Kidney (tissue), 13 donors: ENCODE measurements at regions not wholly inside any gene's neighbourhood (a gene's known extent, or its start where the extent isn't known, plus 50 kb on each side); places are given as distances from the start of the nearest gene placed in this dataset.

Experiments
- DNase-seq, 5 donors: peaks; one replicate each; pipeline ENCODE4 v3.0.0-alpha.2; 2013 to 2020
- FAIRE-seq: peaks from 2 replicates; lab custom pipeline; 2012; peaks lifted over from hg19 to GRCh38; lab: Jason Lieb, UNC
- H3K27ac ChIP-seq, 2 donors: one replicate each; pipeline ENCODE4 v1.7.0; 2013; ENCODE audit warnings: low read depth in 2 of 2, low read length in 2 of 2, inconsistent platforms in 1 of 2
- H3K27me3 ChIP-seq: one replicate; pipeline ENCODE4 v1.7.1; 2013; ENCODE audit warnings: low read length, inconsistent platforms; ENCODE audit not compliant: control insufficient read depth, insufficient read depth
- H3K36me3 ChIP-seq, 3 donors: one replicate each; pipeline versions ENCODE4 v1.7.0 to v1.7.1; 2013; ENCODE audit warnings: low read length in 3 of 3, control low read depth in 1 of 3, inconsistent platforms in 1 of 3; ENCODE audit not compliant: insufficient read depth in 3 of 3, control insufficient read depth in 2 of 3
- H3K4me1 ChIP-seq, 3 donors: one replicate each; pipeline versions ENCODE4 v1.7.0 to v1.7.1; 2013; ENCODE audit warnings: low read length in 3 of 3, inconsistent platforms in 1 of 3, low read depth in 1 of 3; ENCODE audit not compliant: control insufficient read depth in 2 of 3, insufficient read depth in 2 of 3
- H3K4me3 ChIP-seq, 3 donors: one replicate each; pipeline versions ENCODE4 v1.7.0 to v1.8.1; 2013; ENCODE audit warnings: low read length in 3 of 3, control low read depth in 1 of 3, inconsistent platforms in 1 of 3
- H3K9ac ChIP-seq, 3 donors: one replicate each; pipeline versions ENCODE4 v1.7.0 to v1.7.1; 2013; ENCODE audit warnings: low read length in 3 of 3, control low read depth in 1 of 3, inconsistent platforms in 1 of 3
- H3K9me3 ChIP-seq, 3 donors: one replicate each; pipeline versions ENCODE4 v1.7.0 to v1.7.1; 2013; ENCODE audit warnings: low read length in 3 of 3, control low read depth in 1 of 3, inconsistent platforms in 1 of 3; ENCODE audit not compliant: control insufficient read depth in 2 of 3, insufficient read depth in 1 of 3
- CTCF ChIP-seq: IDR thresholded peaks from 3 replicates; pipeline ENCODE4 v1.5.1; 2012; ENCODE audit warnings: mild to moderate bottlenecking, moderate library complexity, borderline replicate concordance; ENCODE audit not compliant: insufficient read depth; ENCODE audit errors: extremely low read depth
- intact Hi-C: fragments of 100-400 bp; cut with DNase I; formaldehyde crosslinking; loops from one replicate; pipeline ENCODE4 v1.11.1; 2022
- donor health status: control.
- donor health status: control.
- donor health status: control.
- donor health status: control.
- donor health status: control.
- donor health status: DM: yes; HTN: yes; CAD: no.
- donor health status: Normal renal cell carcinoma (clear cell type).

- no peak for TF ChIP-seq CTCF
- Histone ChIP-seq H3K27ac (no peak overlapping the region), H3K36me3 (no peaks in the 10 kb centered on the region), H3K27me3 (no peaks in the 10 kb centered on the region), H3K4me1 (no peaks in the 10 kb centered on the region), H3K4me3 (no peak overlapping the region), H3K9me3 (no peaks in the 10 kb centered on the region), H3K9ac (no peak overlapping the region)
- no peak for DNase-seq
- intact Hi-C loops = no loop called here
- no peak for FAIRE-seq
These were observed 757.3 kb downstream of the DOK5 start for GRCh38 chr20:55232647-55233046.

DNA sequence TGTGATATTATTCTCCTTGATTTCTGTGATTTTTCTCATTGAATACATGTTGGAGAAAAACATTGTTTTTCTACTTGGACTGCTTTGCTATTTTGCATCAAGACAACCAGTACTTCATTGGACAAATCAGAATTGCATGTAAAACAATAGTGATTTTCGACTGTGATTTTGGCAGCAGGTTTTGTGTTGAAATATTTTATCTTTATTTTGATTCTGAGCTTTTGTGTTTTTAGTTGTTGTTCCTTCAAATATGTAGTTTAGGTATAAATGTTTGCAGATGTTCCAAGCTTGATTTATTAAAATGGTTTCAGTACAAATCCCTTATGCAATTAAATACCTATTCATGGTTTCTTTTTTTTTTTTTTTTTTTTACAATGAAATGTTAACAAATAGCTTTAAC is 754.1 kb downstream of the DOK5 start:
- H3K27me3 ChIP-seq = no peaks in the 10 kb centered on the region
- intact Hi-C loops = no loop called here
- no peaks in the 10 kb centered on the region for H3K4me1 ChIP-seq
- no peak overlapping the region for H3K9ac ChIP-seq
- no peaks in the 10 kb centered on the region for H3K9me3 ChIP-seq
- no peaks in the 10 kb centered on the region for H3K36me3 ChIP-seq
- TF ChIP-seq CTCF = no peak
- no peak overlapping the region for H3K27ac ChIP-seq
- DNase-seq (no peak), FAIRE-seq (no peak)
- no peak overlapping the region for H3K4me3 ChIP-seq

DNA sequence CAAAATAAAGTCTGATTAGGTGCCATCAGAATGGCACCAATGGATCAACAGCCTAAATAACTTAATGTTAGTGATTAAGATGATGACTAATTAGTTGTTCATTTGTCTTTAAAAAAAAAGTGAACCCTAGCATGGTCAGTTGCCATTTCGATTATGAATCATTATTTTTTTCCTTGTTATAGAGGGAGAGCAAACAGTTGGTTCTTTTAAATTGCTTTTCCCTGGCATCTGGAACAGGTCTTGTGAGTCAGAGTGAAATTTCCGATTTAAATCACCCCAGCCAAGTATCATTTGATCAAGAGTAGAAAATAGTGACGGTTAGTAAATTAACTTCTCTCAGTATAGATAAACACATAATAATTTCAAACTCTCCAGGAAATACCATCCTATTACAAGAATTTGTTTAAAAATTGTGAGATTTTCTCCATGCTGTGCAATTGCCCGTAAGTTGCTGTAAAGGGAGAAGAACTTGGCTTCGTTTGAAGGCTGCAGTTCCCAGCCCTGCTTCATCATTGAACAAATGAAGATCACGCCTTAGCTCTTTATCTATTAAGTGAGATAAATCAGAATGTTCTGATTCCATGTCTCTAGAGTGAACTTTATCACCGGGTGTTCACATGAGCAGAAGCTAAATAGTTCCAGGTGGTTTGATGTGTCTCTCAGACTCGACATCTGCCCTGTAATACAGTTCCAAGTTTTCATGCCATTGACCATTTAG is 741.3 kb downstream of the DOK5 start:
- no peak for DNase-seq
- intact Hi-C loops = no loop called here
- no peaks in the 10 kb centered on the region for H3K27me3 ChIP-seq
- no peak for TF ChIP-seq CTCF
- H3K27ac ChIP-seq = no peak overlapping the region
- H3K9ac ChIP-seq = no peak overlapping the region
- H3K36me3 ChIP-seq = no peaks in the 10 kb centered on the region
- no peak overlapping the region for H3K4me3 ChIP-seq
- FAIRE-seq = no peak
- no peaks in the 10 kb centered on the region for H3K9me3 ChIP-seq
- H3K4me1 ChIP-seq = no peaks in the 10 kb centered on the region

GRCh38 chr20:55213653-55214052 is 738.3 kb downstream of the DOK5 start:
- DNase-seq (no peak), FAIRE-seq (no peak)
- Histone ChIP-seq H3K9me3 (no peaks in the 10 kb centered on the region), H3K9ac (no peak overlapping the region), H3K4me3 (no peak overlapping the region), H3K4me1 (no peaks in the 10 kb centered on the region), H3K27ac (no peak overlapping the region), H3K36me3 (no peaks in the 10 kb centered on the region), H3K27me3 (no peaks in the 10 kb centered on the region)
- intact Hi-C loops = no loop called here
- no peak for TF ChIP-seq CTCF
